ENCODE measurements at regions not wholly inside any gene's neighbourhood (a gene's known extent, or its start where the extent isn't known, plus 50 kb on each side); places are given as distances from the start of the nearest gene placed in this dataset.

GRCh38 chr6:153801917-153802316 is 237.1 kb upstream of the OPRM1 start:
- TF ChIP-seq CTCF (optimal IDR thresholded peaks at IDR 0.05 in 1 of 3, IDR thresholded peaks at IDR 0.05 in 1 of 3, conservative IDR thresholded peaks at IDR 0.05 in 1 of 3; ENCODE audit: extremely low read depth in 1 of 3, insufficient read depth in 2 of 3, low read length in 3 of 3) = no peak
- no peak for TF ChIP-seq EZH2 (IDR thresholded peaks at IDR 0.05; ENCODE audit: low read length)

Measured in keratinocyte (primary cell).